Kidney epithelial cell (primary cell): ENCODE measurements at regions not wholly inside any gene's neighbourhood (a gene's known extent, or its start where the extent isn't known, plus 50 kb on each side); places are given as distances from the start of the nearest gene placed in this dataset.

Experiments used
- DNase-seq: peaks from one replicate; pipeline ENCODE4 v3.0.0-alpha.2; 2010; ENCODE audit warnings: low read depth
- H3K27me3 ChIP-seq: 2 replicates; pipeline ENCODE4 v1.6.0; 2011; ENCODE audit warnings: low read length; ENCODE audit not compliant: control insufficient read depth, insufficient read depth
- H3K36me3 ChIP-seq: 2 replicates; pipeline ENCODE4 v1.5.1; 2011; ENCODE audit warnings: low read length; ENCODE audit not compliant: control insufficient read depth, insufficient read depth
- H3K4me3 ChIP-seq: 2 replicates; pipeline ENCODE4 v1.5.1; 2011; ENCODE audit warnings: low read depth, mild to moderate bottlenecking, control low read depth, low read length
- CTCF ChIP-seq: IDR thresholded peaks from 2 replicates; pipeline ENCODE4 v1.5.1; 2011; ENCODE audit warnings: mild to moderate bottlenecking, moderate library complexity, low read length, control low read depth, inconsistent platforms; ENCODE audit not compliant: insufficient read depth, poor library complexity, severe bottlenecking

DNA sequence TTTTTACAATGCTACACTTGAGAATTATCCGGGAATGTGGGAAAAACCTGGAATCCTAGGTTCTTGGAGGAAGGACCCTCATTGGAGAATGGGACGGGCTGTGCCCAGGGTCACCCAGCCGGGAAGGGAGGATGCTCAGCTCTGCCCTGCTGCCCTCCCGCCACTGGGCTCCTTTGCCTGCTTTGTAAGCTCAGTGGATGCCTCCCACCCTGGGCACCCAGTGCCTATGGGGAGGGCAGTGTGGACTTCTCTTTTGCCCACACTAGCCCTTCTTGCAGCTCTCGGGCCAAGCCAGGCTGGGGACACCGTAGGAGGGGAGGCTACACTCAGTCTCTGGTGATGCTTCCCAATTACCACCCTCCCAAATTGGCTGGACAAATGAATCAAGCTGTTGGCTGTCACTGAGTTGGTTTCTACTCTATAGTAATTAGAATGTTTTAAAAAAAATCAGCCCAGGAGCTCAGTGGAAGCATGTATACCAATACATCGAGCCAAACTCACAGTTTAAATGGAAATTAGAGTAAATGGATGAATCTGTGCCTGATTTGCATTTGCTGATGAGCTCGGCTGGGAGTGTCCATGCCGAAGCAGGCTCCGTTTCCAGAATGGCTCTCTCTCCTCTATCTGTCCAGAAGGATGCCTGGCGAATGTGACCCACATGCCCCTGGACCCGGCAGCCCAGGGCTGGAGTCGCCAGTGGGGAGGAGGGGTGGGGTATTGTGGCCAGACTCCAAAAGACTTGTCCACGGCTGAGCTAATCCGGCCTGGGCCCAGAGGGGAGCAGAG is 317.0 kb downstream of the CTTN start:
- Histone ChIP-seq H3K36me3 (no peaks in the 10 kb centered on the region), H3K4me3 (no peak overlapping the region), H3K27me3 (peaks cover 13% of the 10 kb centered on the region)
- TF ChIP-seq CTCF: no peak
- no peak for DNase-seq

DNA sequence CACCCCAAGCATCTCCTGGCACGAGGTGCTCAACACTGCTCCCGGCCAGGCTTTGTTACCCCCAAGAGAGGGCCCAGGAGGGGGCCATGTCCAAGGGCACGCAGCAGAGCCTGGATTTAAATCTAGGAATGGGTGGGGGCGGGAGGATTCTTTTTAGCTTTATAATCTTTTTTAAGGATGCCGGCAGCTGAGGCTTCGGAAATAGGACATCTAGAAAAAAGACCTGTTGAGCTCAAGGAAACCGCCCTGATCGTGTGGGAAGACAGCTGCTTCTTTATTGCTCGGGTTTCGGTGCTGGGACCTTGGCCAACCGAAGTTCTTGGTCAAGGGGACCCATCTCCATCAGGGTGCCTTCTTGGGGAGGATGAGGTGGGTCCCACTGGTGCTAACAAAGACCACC is 317.9 kb downstream of the CTTN start:
- peaks cover 13% of the 10 kb centered on the region for H3K27me3 ChIP-seq
- no peak for TF ChIP-seq CTCF
- no peaks in the 10 kb centered on the region for H3K36me3 ChIP-seq
- DNase-seq: no peak
- H3K4me3 ChIP-seq: no peak overlapping the region

DNA sequence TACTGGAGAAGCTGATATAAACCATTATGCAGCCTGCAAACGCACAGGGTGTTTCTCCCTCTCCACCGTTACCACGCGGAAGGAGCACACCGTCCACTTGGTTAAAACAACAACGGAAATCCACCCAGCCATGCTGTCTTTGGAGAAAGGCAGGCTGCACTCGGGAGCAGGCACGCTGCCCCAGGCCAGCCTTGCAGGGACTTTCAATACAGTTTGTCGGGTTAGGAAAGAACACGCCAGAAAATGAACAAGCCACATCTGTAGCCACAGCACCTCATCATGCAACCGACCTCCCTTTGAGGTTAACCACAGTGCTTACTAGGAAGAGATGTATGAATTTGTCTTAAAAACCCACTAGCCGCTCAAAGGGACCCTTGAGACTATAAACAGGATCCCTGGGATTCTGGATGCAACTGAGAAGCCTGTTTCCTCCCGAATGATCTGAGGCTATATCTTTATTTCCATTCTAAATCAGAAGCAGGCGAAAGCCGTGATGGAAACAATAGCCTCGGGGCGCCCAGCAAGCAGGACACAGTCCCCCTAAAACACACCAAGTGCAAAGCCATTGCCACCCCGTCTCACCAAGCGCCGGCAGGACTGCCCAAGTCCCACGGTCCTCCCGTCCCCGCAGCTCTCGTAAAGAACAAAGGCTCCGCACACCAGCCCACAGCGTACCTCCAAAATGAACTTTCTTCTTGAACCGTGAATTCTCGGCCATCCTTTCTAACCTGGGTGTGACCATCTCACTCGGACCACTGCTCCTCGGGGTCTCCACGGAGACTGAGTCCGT is 318.9 kb downstream of the CTTN start:
- no peak for TF ChIP-seq CTCF
- Histone ChIP-seq H3K36me3 (no peaks in the 10 kb centered on the region), H3K27me3 (peaks cover 13% of the 10 kb centered on the region), H3K4me3 (no peak overlapping the region)
- no peak for DNase-seq

GRCh38 chr11:70717936-70718595 is 319.7 kb downstream of the CTTN start:
- TF ChIP-seq CTCF: no peak
- H3K36me3 ChIP-seq: no peaks in the 10 kb centered on the region
- no peak for DNase-seq
- H3K27me3 ChIP-seq: peaks cover 13% of the 10 kb centered on the region
- no peak overlapping the region for H3K4me3 ChIP-seq

- Histone ChIP-seq H3K36me3 (no peaks in the 10 kb centered on the region), H3K4me3 (no peak overlapping the region), H3K27me3 (peaks cover 13% of the 10 kb centered on the region)
- TF ChIP-seq CTCF: no peak
- DNase-seq: no peak
These were observed 321.2 kb downstream of the CTTN start for GRCh38 chr11:70719516-70719915.
